ENCODE measurements at regions not wholly inside any gene's neighbourhood (a gene's known extent, or its start where the extent isn't known, plus 50 kb on each side); places are given as distances from the start of the nearest gene placed in this dataset.

DNA sequence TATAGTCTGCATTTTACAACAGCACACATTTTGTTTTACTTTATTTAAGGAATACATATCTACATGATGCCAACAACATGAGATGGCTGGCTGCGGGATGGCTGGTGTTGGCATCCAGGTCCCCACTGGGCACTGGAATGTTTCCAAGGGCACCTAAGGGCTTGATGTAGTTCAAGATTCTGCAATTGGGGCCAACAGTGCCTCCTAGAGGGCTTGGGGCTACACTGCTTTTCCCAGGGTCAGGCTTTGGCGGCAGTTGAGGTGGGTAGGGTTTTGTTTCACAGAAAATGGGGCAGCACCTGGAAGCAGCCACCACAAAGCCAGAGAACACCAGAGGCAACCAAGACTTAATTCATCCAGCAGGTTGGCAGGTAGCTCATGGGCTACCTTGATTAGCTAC is 166.7 kb upstream of the PRNP start:
- Mint-ChIP-seq H3K4me3 (no peak overlapping the region), H3K4me1 (no peaks in the 10 kb centered on the region), H3K9me3 (peaks cover 0 to 5% (median 0%) of the 10 kb centered on the region in 9 donors), H3K36me3 (peaks cover 0 to 4% (median 0%) of the 10 kb centered on the region in 3 donors), H3K27ac (no peak overlapping the region), H3K27me3 (peaks cover 11 to 44% (median 23%) of the 10 kb centered on the region in 5 donors)
- ATAC-seq (no peak), DNase-seq (no peak)
- POLR2A ChIA-PET, result no interaction called here

DNA sequence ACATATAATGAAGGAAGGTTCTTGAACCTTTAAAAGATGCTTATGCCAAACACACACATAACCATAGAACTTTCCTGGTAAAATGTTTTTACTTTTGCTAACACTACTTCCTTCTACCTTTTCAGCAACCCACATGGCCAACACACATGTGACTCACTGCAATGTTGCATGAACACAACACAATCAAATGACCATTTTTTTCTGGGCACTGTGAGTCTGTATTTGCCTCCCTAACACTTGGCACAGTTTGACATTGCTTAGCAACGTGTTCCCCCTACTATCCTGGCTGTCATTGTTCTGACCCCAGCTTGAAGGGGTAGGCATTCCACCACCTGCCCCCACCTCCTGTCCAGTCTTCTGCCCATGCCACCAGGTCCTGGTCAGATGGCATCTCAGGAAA is 169.4 kb upstream of the PRNP start:
- H3K4me1 Mint-ChIP-seq, result no peaks in the 10 kb centered on the region
- H3K9me3 Mint-ChIP-seq, result no peaks in the 10 kb centered on the region
- no peak overlapping the region for H3K4me3 Mint-ChIP-seq
- H3K27ac Mint-ChIP-seq, result no peak overlapping the region
- ATAC-seq (no peak), DNase-seq (no peak)
- H3K27me3 Mint-ChIP-seq, result peaks cover 16 to 49% (median 19%) of the 10 kb centered on the region in 5 donors
- peaks cover 0 to 4% (median 0%) of the 10 kb centered on the region in 3 donors for H3K36me3 Mint-ChIP-seq
- POLR2A ChIA-PET, result no interaction called here

GRCh38 chr20:4513720-4514119 is 172.5 kb upstream of the PRNP start:
- no peak for ATAC-seq
- peaks cover 0 to 11% (median 1%) of the 10 kb centered on the region in 3 donors for H3K36me3 Mint-ChIP-seq
- DNase-seq, result no peak
- H3K27ac Mint-ChIP-seq, result no peak overlapping the region
- H3K4me3 Mint-ChIP-seq, result no peak overlapping the region
- POLR2A ChIA-PET, result no interaction called here
- H3K9me3 Mint-ChIP-seq, result peaks cover 0 to 21% (median 7%) of the 10 kb centered on the region in 9 donors
- H3K27me3 Mint-ChIP-seq, result peaks cover 22 to 60% (median 25%) of the 10 kb centered on the region in 5 donors
- no peaks in the 10 kb centered on the region for H3K4me1 Mint-ChIP-seq

- Mint-ChIP-seq H3K4me1 (no peaks in the 10 kb centered on the region), H3K36me3 (peaks cover 0 to 11% (median 1%) of the 10 kb centered on the region in 3 donors), H3K27me3 (peaks cover 20 to 53% (median 21%) of the 10 kb centered on the region in 5 donors), H3K4me3 (no peak overlapping the region), H3K9me3 (peaks cover 0 to 21% (median 7%) of the 10 kb centered on the region in 9 donors), H3K27ac (no peak overlapping the region)
- ATAC-seq (no peak), DNase-seq (no peak)
- POLR2A ChIA-PET, result no interaction called here
Observed at GRCh38 chr20:4512891-4513550, 173.2 kb upstream of the PRNP start.

GRCh38 chr20:4511776-4512175 is 174.5 kb upstream of the PRNP start:
- Mint-ChIP-seq H3K4me1 (no peaks in the 10 kb centered on the region), H3K9me3 (peaks cover 0 to 21% (median 8%) of the 10 kb centered on the region in 9 donors), H3K27ac (no peak overlapping the region), H3K4me3 (no peak overlapping the region), H3K36me3 (peaks cover 0 to 11% (median 1%) of the 10 kb centered on the region in 3 donors), H3K27me3 (peaks cover 14 to 43% (median 20%) of the 10 kb centered on the region in 5 donors)
- DNase-seq (no peak), ATAC-seq (no peak)
- POLR2A ChIA-PET, result no interaction called here

DNA sequence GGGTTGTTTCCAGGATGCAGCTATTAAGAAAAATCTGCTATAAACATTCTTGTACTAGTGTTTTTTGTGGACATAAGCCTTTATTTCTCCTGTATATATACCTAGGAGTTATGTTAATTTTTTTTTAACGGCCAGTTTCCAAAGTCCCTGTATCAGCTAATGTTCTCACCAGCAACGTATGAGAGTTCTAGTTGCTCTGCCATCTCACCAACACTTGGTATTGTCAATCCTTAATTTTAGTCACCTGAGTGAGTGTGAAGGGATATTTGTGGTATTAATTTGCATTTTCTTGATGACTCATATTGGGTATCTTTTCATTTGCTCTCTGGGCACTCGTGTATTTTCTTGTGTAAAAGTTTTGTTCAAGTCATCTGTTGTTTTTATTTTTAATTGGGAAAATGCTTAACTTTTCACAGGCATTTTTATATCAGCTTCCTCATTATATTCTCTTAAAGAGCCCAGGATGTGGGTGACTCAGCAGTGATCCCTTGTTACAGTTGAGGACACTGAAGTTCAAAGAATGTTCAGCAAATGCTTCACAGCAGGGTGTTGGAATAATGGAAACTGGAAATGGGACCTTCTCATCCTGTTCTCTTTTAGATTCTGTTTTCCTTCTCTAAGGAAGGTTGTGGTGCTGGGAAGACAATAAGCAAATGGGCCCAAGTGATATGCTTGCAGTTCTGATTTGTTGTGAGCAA is 176.3 kb upstream of the PRNP start:
- POLR2A ChIA-PET, result no interaction called here
- no peak overlapping the region for H3K27ac Mint-ChIP-seq
- H3K4me1 Mint-ChIP-seq, result no peaks in the 10 kb centered on the region
- ATAC-seq (no peak), DNase-seq (no peak)
- peaks cover 13 to 45% (median 21%) of the 10 kb centered on the region in 5 donors for H3K27me3 Mint-ChIP-seq
- H3K9me3 Mint-ChIP-seq, result peaks cover 0 to 21% (median 8%) of the 10 kb centered on the region in 9 donors
- peaks cover 0 to 10% (median 1%) of the 10 kb centered on the region in 3 donors for H3K36me3 Mint-ChIP-seq
- H3K4me3 Mint-ChIP-seq, result no peak overlapping the region

DNA sequence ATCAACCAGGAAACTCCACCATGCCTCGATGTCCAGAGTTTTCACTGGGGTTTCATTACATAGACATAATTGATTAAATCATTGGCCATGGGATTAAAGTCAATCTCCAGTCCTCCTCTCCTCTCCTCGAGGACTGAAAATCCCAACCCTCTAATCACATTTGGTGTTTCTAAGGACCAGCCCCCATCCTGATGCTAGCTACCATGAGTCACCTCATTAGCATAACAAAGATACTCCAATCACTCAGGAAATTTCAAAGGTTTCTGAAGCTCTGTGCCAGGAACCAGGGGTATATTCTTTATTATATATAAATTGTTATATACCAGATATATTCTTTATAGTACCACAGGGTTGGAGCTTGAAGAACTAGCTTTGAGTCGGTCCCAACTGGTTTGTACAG is 177.5 kb upstream of the PRNP start:
- peaks cover 0 to 21% (median 9%) of the 10 kb centered on the region in 9 donors for H3K9me3 Mint-ChIP-seq
- no peaks in the 10 kb centered on the region for H3K4me1 Mint-ChIP-seq
- no peak for DNase-seq
- POLR2A ChIA-PET, result no interaction called here
- no peak for ATAC-seq
- peaks cover 21 to 46% (median 28%) of the 10 kb centered on the region in 5 donors for H3K27me3 Mint-ChIP-seq
- no peak overlapping the region for H3K4me3 Mint-ChIP-seq
- H3K36me3 Mint-ChIP-seq, result peaks cover 0 to 7% (median 1%) of the 10 kb centered on the region in 3 donors
- H3K27ac Mint-ChIP-seq, result no peak overlapping the region

DNA sequence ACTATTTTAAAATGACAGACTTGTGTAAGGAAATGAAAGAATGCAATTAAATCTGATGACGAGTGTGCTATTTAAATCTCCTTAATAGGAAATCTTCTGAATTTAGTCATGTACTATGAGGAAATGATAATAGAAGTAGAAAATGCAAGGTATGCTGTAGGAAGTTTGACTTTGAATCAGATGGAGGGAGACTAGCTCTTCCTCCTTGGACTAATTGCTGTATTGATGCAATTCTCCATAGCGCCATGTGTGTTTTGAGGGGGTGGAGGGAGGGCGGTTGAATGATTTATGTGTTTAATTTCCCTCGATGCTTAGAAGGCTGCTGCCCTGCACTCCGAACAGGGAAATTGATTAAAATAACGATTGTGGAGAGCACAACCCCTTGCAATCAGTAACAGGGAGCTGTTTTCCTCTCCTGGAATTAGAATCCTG is 179.0 kb upstream of the PRNP start:
- no peak for ATAC-seq
- Mint-ChIP-seq H3K9me3 (peaks cover 0 to 30% (median 9%) of the 10 kb centered on the region in 9 donors), H3K27me3 (peaks cover 22 to 52% (median 30%) of the 10 kb centered on the region in 5 donors), H3K4me3 (no peak overlapping the region), H3K4me1 (no peaks in the 10 kb centered on the region), H3K27ac (no peak overlapping the region), H3K36me3 (peaks cover 0 to 7% (median 1%) of the 10 kb centered on the region in 3 donors)
- no peak for DNase-seq
- POLR2A ChIA-PET, result no interaction called here

DNA sequence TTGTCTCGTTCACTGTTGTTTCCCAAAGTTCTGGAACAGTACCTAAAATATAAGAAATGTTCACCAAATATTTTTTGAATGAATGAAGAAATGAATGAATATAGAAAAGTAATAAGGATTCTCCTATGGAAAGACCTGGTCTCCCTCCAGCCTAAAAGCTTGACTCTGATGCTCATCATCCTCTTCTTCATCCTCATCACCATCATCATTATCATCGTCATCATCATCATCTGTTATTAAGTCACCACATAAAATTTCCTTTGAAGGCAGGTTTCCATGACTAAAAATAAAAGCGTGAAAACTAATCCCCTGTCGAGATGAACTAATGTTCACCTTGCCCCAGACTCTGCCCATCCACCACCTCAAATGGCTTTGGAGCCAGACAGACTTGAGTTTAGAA is 181.4 kb upstream of the PRNP start:
- no peak for ATAC-seq

GRCh38 chr20:4502756-4503155 is 183.5 kb upstream of the PRNP start:
- no peaks in the 10 kb centered on the region for H3K4me1 Mint-ChIP-seq
- no peak overlapping the region for H3K27ac Mint-ChIP-seq
- peaks cover 0 to 3% (median 2%) of the 10 kb centered on the region in 3 donors for H3K36me3 Mint-ChIP-seq
- ATAC-seq, result no peak
- POLR2A ChIA-PET, result no interaction called here
- DNase-seq, result no peak
- peaks cover 23 to 65% (median 43%) of the 10 kb centered on the region in 5 donors for H3K27me3 Mint-ChIP-seq
- H3K4me3 Mint-ChIP-seq, result no peak overlapping the region
- peaks cover 0 to 21% (median 10%) of the 10 kb centered on the region in 9 donors for H3K9me3 Mint-ChIP-seq

More for the DNA sequence above, 181.4 kb upstream of the PRNP start:
- H3K27me3 Mint-ChIP-seq, result peaks cover 17 to 48% (median 37%) of the 10 kb centered on the region in 5 donors
- H3K9me3 Mint-ChIP-seq, result peaks cover under 1 to 27% (median 6%) of the 10 kb centered on the region in 9 donors
- no peaks in the 10 kb centered on the region for H3K4me1 Mint-ChIP-seq
- no peak overlapping the region for H3K4me3 Mint-ChIP-seq
- H3K36me3 Mint-ChIP-seq, result peaks cover under 1 to 6% (median 2%) of the 10 kb centered on the region in 3 donors
- DNase-seq, result no peak
- POLR2A ChIA-PET, result no interaction called here
- H3K27ac Mint-ChIP-seq, result no peak overlapping the region

GRCh38 chr20:4493386-4493785 is 192.9 kb upstream of the PRNP start:
- H3K4me3 Mint-ChIP-seq, result no peak overlapping the region
- ATAC-seq, result no peak
- no peaks in the 10 kb centered on the region for H3K36me3 Mint-ChIP-seq
- no peak for DNase-seq
- H3K9me3 Mint-ChIP-seq, result peaks cover 0 to 5% (median 0%) of the 10 kb centered on the region in 9 donors
- no peaks in the 10 kb centered on the region for H3K4me1 Mint-ChIP-seq
- POLR2A ChIA-PET, result no interaction called here
- H3K27ac Mint-ChIP-seq, result no peak overlapping the region
- H3K27me3 Mint-ChIP-seq, result peaks cover 6 to 35% (median 9%) of the 10 kb centered on the region in 5 donors

GRCh38 chr20:4491643-4492042 is 194.6 kb upstream of the PRNP start:
- no peak overlapping the region for H3K27ac Mint-ChIP-seq
- peaks cover 0 to 3% (median 0%) of the 10 kb centered on the region in 9 donors for H3K9me3 Mint-ChIP-seq
- H3K27me3 Mint-ChIP-seq, result peaks cover 6 to 29% (median 13%) of the 10 kb centered on the region in 5 donors
- POLR2A ChIA-PET, result no interaction called here
- no peak for DNase-seq
- H3K4me3 Mint-ChIP-seq, result no peak overlapping the region
- no peaks in the 10 kb centered on the region for H3K4me1 Mint-ChIP-seq
- no peaks in the 10 kb centered on the region for H3K36me3 Mint-ChIP-seq
- no peak for ATAC-seq

DNA sequence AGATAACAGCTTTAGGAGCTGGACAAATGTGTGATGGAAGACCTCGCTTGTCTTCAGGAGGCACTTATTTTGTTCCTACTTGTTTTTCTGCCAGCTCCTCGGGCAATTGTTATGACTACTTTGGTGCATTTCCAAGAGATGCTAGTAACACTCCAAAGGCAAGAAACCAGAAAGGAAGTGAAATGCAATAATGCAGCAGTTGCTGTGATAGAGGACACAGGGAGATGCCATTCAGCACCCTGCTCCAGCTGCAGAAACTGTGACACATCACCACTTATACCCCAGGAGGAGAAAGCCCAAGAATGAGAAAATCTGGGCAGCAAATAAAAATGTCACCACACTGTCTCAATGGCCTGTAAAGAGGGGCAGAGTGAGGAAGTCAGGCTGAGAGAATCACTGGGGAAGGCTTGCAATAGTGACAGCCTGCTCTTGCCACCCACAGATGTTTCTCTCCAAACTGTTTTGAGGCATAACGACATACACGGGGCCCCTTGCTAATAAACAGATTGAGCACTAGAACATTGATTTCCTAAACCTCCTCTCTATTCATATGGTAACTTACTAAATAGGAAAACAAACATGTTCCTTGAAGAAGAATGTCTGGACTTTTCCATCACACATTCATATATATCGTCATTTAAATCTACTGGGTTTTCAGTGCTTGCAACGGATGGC is 195.5 kb upstream of the PRNP start:
- H3K36me3 Mint-ChIP-seq, result no peaks in the 10 kb centered on the region
- ATAC-seq, result no peak
- H3K9me3 Mint-ChIP-seq, result no peaks in the 10 kb centered on the region
- no peak for DNase-seq
- no peak overlapping the region for H3K27ac Mint-ChIP-seq
- POLR2A ChIA-PET, result no interaction called here
- peaks cover 6 to 29% (median 15%) of the 10 kb centered on the region in 5 donors for H3K27me3 Mint-ChIP-seq
- no peak overlapping the region for H3K4me3 Mint-ChIP-seq
- H3K4me1 Mint-ChIP-seq, result no peaks in the 10 kb centered on the region
